Midbrain (tissue), 1 donor: ENCODE measurements at regions not wholly inside any gene's neighbourhood (a gene's known extent, or its start where the extent isn't known, plus 50 kb on each side); places are given as distances from the start of the nearest gene placed in this dataset.
A peak's percentile ranks its signal among the peaks of the same experiment; 100 is the strongest.

Source experiments
- DNase-seq: peaks from one replicate; lab custom pipeline; 2025; lab: John Stamatoyannopoulos, UW

- no peak for DNase-seq
Observed at GRCh38 chr18:28637897-28638296, 461.0 kb upstream of the CDH2 start.

GRCh38 chr18:28635530-28635929 lies 458.6 kb upstream of the CDH2 start:
- DNase-seq, result no peak

DNA sequence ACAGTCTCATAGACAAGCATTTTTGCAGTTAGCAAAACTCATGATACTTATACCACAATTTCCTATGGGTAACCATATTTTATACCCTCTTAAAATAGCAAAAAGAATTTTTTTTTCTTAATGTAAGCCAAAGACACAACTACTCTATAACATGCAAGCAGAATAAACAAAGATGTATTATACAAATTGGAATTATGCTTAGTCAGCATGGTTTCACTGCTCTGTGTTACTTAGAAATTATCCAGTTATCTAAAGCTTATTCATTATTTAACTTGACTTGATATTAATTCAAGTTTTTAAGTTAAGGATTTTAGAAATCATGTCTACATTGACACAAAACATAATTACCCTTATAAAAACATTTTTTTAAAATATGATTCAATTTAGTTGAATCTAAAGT lies 449.8 kb upstream of the CDH2 start:
- DNase-seq, result no peak

DNA sequence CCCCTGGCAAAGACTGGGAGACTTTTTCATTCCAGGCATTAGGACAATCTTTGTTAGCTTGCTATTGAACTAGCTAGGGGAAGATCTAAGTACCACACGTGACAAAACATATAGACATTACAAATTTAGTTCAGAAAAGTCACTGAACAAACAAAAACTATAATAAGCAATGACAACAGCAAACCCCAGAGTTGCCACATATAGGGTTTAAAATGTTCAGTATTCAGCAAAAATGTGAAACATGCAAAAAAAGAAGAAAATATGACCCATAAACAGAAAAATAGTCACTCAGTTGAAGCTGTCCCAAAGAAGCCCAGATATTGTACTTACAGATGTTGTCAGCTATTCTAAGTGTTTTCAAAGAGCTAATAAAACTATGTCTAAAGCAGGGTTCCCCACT lies 431.1 kb upstream of the CDH2 start:
- DNase-seq, result no peak

- DNase-seq, result no peak
Observed at GRCh38 chr18:28606686-28607085, 429.8 kb upstream of the CDH2 start.

- no peak for DNase-seq
Observed at GRCh38 chr18:28602391-28602790, 425.5 kb upstream of the CDH2 start.

GRCh38 chr18:28594034-28594433 lies 417.1 kb upstream of the CDH2 start:
- no peak for DNase-seq

GRCh38 chr18:28588884-28589549 lies 412.1 kb upstream of the CDH2 start:
- no peak for DNase-seq

DNA sequence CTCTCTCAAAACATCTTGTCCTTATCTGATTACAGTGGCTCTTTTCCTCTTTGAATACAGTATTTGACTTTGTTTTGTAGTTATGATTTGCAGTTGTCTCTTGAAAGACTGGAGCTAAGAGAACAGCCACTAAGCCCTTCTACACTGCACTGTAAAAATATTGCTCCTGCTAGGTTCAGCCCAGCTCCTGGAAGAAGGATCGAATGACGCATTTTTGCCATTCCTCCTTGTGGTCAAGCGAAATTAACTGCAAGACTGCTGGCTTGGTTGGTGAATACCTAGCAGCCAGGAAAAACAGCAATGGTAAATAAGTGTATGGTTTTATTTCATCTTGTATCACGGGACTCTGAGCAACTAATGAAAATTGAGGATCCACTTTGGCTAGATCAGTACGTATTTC lies 407.8 kb upstream of the CDH2 start:
- DNase-seq, result no peak

DNA sequence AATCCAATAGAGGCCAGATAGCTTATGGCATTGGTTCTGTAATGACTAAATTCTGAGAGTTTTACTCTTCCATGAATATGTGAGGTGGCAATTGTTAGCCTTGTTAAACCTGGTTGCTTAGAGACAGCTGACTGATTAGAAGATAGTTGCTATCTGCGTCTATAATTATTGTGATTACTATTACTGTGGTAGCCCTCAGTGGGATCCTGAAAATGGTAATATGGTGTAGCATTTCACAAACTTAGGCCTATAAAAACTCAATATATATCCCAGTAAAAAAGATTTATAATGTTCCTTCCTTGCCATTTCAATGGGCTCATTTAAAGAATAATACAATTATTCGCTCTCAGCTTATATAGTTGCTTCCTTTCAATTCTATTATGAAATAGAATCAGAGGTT lies 405.8 kb upstream of the CDH2 start:
- DNase-seq, result no peak

- no peak for DNase-seq
Observed at GRCh38 chr18:28581521-28582071, 404.7 kb upstream of the CDH2 start.

DNA sequence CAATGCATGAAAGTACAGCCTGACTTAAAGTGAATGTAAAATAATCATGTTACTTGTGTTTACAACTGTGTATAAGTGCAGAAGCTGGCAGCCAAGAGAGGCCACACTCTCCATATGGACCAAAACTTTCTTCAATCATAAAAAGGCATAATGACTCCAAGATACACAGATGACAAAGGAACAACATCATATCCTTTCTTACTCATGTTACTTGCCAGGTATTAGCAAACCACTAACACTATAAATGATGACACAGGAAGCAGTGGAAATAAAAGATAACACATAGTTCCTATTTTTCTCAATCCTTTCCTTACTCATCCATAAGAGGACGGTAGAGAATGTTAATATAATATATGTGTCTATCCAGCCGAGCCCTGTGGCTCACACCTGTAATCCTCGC lies 400.0 kb upstream of the CDH2 start:
- DNase-seq, result no peak

DNA sequence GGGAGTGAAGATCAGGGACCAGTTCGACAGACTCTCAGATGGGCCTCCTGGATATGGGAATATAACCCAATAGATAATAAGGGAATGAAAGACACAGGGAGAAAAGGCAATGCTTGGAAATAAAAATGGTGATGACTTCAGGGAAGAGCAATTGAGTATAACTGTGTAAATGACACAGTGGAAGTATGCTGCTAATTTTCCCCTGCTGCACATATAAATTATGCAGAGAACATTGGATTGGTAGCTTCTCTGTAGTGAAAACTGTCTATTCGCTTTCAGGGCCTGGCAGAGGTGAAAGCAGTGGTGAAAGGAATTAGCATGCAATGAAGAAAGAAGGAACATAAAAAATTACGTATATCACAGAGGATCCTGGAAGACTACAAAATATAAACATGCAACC lies 398.2 kb upstream of the CDH2 start:
- no peak for DNase-seq

GRCh38 chr18:28574175-28574574 lies 397.2 kb upstream of the CDH2 start:
- DNase-seq, result no peak

- no peak for DNase-seq
Observed at GRCh38 chr18:28571929-28572328, 395.0 kb upstream of the CDH2 start.

GRCh38 chr18:28560331-28560730 lies 383.4 kb upstream of the CDH2 start:
- no peak for DNase-seq

DNA sequence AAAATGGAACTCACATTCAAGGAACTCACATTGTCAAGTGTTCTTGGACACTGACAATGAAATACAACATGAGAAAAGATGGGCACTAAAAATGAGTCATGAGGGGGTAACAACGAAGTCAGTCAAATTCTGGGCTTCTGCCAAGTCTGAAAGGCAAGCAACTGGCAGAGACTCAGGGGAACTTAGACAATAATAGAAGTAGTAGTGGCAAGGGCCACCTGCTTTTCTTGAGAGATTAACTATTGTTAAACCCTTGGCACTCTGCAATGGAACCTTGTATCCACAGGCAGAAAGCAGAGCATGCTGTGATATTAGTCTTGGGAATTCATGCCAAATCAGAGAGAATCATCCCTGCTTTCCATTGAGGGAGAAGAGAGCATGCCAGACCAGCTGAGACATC lies 382.6 kb upstream of the CDH2 start:
- no peak for DNase-seq

- DNase-seq, result peak; percentile 54
Observed at GRCh38 chr18:28541934-28542333, 365.0 kb upstream of the CDH2 start.

GRCh38 chr18:28541276-28541930 lies 364.5 kb upstream of the CDH2 start:
- DNase-seq, result peak; percentile 54

DNA sequence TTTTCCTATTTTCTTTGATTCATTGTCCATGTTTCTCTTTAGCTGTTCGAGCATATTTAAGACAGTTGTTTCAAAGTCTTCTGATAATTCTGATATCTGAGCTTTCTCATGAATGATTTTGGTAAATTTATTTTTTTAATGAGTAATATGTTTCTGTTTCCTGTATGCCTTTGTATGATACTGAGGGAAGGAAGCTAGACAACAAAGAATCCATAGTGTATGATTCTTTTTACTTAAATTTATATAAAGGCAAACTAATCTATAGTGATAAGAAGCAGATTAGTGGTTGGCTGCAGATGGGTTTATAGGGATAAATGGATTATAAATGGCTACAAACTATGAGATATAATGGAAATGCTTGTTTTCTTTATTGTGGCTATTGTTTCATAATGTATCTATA lies 352.7 kb upstream of the CDH2 start:
- DNase-seq, result no peak

DNA sequence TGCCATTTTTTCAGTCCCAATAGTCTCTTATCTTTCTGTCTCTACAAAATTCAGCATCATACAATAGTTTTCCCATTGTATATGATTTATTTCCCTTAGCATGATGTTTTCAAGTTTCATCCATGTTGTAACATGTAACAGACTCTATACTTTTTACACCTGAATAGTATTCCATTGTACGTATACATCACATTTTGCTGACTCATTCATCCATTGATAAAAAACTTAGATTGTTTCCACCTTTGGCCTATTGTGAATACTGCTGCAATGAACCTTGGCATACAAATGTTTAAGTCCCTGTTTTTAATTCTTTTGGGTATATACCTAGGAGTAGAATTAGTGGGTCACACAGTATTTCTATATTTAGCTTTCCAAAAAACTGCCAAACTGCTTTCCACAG lies 349.3 kb upstream of the CDH2 start:
- no peak for DNase-seq

- DNase-seq, result no peak
Observed at GRCh38 chr18:28523758-28524475, 347.0 kb upstream of the CDH2 start.

GRCh38 chr18:28522236-28522635 lies 345.3 kb upstream of the CDH2 start:
- no peak for DNase-seq
